ENCODE measurements at regions not wholly inside any gene's neighbourhood (a gene's known extent, or its start where the extent isn't known, plus 50 kb on each side); places are given as distances from the start of the nearest gene placed in this dataset.

DNA sequence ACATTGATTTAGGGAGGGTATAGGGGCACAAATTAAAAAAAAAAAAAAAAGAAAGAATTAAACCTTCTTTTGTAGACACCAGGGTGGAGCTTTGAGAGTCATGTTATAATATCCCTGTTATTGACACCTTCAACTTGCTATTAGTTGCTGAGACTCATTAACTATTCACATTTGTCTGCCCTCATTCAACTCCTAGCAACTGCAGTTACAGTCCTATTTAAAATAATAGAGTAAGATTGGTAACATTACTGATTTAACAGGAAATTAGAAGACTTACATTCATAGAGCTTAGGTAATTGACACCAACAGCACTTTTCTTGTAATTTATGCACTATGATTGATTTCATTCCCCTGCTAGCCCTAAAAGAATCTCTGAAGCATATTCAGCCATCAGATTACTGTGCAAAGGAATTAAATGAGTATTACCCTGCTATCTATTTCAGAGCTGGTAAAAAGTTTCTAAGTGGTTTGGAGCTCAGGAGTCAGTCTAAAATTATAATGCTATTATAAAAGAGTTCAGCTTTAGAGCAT is 148.8 kb upstream of the TBL1XR1 start:
- Histone ChIP-seq H3K27ac (peak overlapping the region; percentile 85 to 92), H3K4me1 (peaks cover 7 to 27% of the 10 kb centered on the region in 2 donors), H3K36me3 (no peaks in the 10 kb centered on the region), H3K9me3 (no peaks in the 10 kb centered on the region), H3K4me3 (no peak overlapping the region), H3K27me3 (no peaks in the 10 kb centered on the region)
- no peak for DNase-seq
- no peak for ATAC-seq
- intact Hi-C loops (cut with DNase I), result no loop called here
- TF ChIP-seq, protein P1, sequence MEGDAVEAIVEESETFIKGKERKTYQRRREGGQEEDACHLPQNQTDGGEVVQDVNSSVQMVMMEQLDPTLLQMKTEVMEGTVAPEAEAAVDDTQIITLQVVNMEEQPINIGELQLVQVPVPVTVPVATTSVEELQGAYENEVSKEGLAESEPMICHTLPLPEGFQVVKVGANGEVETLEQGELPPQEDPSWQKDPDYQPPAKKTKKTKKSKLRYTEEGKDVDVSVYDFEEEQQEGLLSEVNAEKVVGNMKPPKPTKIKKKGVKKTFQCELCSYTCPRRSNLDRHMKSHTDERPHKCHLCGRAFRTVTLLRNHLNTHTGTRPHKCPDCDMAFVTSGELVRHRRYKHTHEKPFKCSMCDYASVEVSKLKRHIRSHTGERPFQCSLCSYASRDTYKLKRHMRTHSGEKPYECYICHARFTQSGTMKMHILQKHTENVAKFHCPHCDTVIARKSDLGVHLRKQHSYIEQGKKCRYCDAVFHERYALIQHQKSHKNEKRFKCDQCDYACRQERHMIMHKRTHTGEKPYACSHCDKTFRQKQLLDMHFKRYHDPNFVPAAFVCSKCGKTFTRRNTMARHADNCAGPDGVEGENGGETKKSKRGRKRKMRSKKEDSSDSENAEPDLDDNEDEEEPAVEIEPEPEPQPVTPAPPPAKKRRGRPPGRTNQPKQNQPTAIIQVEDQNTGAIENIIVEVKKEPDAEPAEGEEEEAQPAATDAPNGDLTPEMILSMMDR (IDR thresholded peaks at IDR 0.05), result no peak

DNA sequence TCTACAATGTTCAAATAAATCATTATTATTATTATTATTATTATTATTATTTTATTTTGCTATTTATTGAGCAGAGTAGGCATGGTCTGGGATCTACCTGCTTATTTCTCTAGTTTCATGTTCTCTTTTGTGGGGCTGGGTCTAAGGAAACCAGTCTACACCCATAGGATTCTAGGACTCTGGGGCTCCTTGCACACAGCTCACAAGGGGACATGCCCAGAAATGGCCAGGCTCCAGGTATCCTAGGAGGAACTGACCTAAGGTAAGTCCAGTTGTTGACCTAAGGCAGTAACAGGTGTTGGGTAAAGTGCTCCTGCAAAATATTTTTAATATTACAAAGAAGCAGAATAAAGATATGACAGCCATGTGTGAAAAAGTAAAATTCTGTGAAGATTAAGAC is 149.6 kb upstream of the TBL1XR1 start:
- intact Hi-C loops (cut with DNase I), result no loop called here
- Histone ChIP-seq H3K4me3 (no peak overlapping the region), H3K9me3 (no peaks in the 10 kb centered on the region), H3K27ac (no peak overlapping the region), H3K36me3 (no peaks in the 10 kb centered on the region), H3K27me3 (no peaks in the 10 kb centered on the region), H3K4me1 (peaks cover 7 to 27% of the 10 kb centered on the region in 2 donors)
- no peak for ATAC-seq
- TF ChIP-seq, protein P1 (IDR thresholded peaks at IDR 0.05), result no peak
- no peak for DNase-seq

DNA sequence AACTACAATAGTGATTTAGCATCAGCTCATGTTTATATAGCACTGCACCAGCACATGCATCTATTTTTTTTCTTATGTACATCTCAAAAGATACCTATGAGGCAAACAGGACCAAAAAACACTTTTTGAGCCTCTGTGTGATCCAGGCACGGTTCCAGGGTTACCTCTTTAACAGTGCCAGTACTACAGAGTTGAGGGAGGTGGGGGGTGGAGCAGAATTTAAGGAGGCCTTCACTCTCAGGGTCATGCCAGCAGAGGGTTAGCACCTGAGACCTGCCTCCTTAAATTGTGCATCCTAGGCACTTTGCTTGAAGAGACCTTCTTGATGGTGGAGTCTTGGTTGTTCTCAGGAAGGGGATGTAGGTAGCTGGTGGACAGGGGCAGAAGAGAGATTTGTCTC is 150.3 kb upstream of the TBL1XR1 start:
- H3K4me3 ChIP-seq, result no peak overlapping the region
- intact Hi-C loops (cut with DNase I), result no loop called here
- H3K9me3 ChIP-seq, result no peaks in the 10 kb centered on the region
- peaks cover 7 to 27% of the 10 kb centered on the region in 2 donors for H3K4me1 ChIP-seq
- H3K27me3 ChIP-seq, result no peaks in the 10 kb centered on the region
- DNase-seq (no peak), ATAC-seq (no peak)
- no peaks in the 10 kb centered on the region for H3K36me3 ChIP-seq
- H3K27ac ChIP-seq, result no peak overlapping the region
- TF ChIP-seq, protein P1 (IDR thresholded peaks at IDR 0.05), result no peak

DNA sequence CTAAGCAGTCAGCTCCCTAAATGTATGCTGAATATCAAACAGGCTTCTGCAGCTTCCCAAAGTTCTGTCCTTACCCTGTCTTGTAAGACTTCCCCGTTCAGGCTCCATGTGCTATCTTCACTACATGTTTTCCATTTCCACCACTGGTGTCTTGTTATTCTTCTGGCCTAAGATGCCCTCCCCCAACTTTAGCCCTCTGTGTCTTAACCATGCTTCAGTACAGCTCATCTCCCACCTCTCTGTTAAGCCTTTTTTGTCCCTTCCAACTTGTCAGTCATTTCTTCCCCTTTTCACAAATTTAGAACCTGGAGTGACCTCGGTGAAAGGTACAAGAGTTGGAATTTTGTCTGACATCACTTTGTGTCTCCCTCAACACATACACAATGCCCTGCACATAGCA is 151.7 kb upstream of the TBL1XR1 start:
- intact Hi-C loops (cut with DNase I), result no loop called here
- H3K27me3 ChIP-seq, result no peaks in the 10 kb centered on the region

DNA sequence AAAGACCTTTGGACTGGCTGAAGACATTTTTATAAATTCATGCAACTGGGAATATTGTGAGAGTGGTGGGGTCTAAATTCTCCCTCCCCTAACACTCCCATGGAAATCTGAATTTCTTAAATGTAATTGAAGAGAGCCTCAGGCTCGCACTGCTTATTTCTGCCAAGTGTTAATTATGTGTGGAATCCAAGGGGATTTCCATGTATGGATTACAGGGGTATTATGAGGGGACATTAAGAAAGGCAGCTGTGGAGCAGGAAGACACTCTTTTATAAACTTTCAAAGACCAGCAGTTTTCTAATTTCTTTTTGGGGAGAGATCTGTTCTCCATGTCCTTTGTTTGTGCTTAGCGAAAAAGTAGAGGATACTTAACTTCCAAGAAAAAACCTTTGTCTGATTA is 152.1 kb upstream of the TBL1XR1 start:
- peaks cover 7 to 30% of the 10 kb centered on the region in 2 donors for H3K4me1 ChIP-seq
- DNase-seq (no peak), ATAC-seq (no peak)
- no peaks in the 10 kb centered on the region for H3K27me3 ChIP-seq
- intact Hi-C loops (cut with DNase I), result no loop called here
- H3K36me3 ChIP-seq, result no peaks in the 10 kb centered on the region
- TF ChIP-seq, protein P1 (IDR thresholded peaks at IDR 0.05), result no peak
- no peak overlapping the region for H3K4me3 ChIP-seq
- H3K27ac ChIP-seq, result no peak overlapping the region
- H3K9me3 ChIP-seq, result no peaks in the 10 kb centered on the region

More for the DNA sequence above, 151.7 kb upstream of the TBL1XR1 start:
- TF ChIP-seq, protein P1 (IDR thresholded peaks at IDR 0.05), result no peak
- no peak for ATAC-seq
- Histone ChIP-seq H3K4me1 (peaks cover 7 to 34% of the 10 kb centered on the region in 2 donors), H3K36me3 (no peaks in the 10 kb centered on the region), H3K4me3 (no peak overlapping the region), H3K9me3 (no peaks in the 10 kb centered on the region), H3K27ac (no peak overlapping the region)
- DNase-seq, result no peak
